GM21367 (cell line): ENCODE measurements at regions not wholly inside any gene's neighbourhood (a gene's known extent, or its start where the extent isn't known, plus 50 kb on each side); places are given as distances from the start of the nearest gene placed in this dataset.

Experiments used
- ATAC-seq: cut with Tn5 transposase; IDR thresholded peaks from one replicate; pipeline ENCODE4 v1.9.1; 2021; ENCODE audit not compliant: unreplicated experiment

- no peak for ATAC-seq
Observed at GRCh38 chr4:185921583-185922555, 109.9 kb upstream of the SORBS2 start.

DNA sequence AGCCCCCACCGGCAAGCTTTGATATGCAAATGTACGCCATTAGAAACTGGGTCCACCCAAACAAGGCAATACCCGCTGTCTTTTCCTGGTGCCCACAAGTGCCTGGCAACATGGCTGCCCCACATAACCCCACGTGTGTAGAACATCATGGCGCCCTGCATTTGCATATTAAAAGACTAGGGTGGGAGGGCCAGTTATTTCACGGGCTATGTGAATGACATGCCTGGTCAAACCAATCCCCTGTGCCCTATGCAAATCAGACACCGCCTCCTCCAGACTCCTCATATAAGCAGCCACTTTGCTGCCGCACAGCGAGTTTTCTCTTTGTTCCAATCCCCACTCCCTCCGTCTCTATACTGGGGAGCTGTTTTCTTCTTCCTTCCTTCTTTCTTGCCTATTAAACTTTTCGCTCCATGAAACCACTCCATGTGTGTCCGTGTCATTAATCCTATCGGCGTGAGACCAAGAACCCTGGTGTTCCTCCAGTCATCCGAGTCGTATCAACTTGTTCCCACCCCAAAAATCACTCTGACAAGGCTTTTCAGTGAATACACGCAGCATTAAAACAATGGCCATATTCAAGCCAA is 112.6 kb upstream of the SORBS2 start:
- no peak for ATAC-seq

DNA sequence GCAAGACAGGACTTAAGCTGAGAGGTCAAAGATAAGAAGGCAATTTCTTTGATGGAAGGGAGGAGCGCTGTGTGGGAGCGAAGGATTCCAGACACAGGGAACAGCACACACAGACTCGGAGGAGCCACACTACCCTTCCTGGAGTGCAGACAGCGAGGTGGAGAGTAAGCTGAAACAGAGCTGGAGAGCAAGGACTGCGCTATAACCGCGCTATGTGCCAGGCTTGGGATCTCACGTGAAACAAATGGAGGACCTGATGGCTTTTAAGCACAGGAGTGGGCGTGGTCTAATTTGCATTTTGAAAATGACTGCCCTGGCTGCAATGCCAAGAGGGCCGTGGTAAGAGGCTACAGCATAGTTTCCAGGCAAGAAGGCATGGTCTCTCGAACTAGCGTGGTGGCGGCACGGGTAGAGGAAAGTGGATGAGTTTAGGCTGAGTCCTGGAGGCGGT is 113.9 kb upstream of the SORBS2 start:
- ATAC-seq: no peak

GRCh38 chr4:185931375-185931774 is 119.4 kb upstream of the SORBS2 start:
- no peak for ATAC-seq

GRCh38 chr4:185931986-185932385 is 120.0 kb upstream of the SORBS2 start:
- ATAC-seq: no peak

DNA sequence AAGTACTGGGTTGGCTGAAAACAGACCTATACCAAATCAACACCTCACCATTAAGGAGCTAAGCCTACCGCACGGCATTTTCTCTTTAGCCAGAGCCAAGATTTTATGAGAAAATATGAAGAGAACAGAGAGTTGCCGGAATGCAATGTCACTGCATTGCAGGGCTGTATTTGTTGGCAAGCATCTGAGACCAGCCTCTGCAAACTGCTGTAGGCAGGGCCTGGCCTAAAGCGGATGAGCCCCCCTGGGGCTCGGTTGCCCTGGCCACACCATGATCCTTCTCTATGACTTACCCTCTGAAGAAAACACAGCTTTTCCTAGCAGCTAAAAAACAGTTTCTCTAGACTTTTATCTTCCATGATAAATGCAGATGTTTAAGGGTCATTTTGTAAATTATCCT is 120.5 kb upstream of the SORBS2 start:
- ATAC-seq: no peak

- no peak for ATAC-seq
Observed at GRCh38 chr4:185933078-185933581, 121.1 kb upstream of the SORBS2 start.

DNA sequence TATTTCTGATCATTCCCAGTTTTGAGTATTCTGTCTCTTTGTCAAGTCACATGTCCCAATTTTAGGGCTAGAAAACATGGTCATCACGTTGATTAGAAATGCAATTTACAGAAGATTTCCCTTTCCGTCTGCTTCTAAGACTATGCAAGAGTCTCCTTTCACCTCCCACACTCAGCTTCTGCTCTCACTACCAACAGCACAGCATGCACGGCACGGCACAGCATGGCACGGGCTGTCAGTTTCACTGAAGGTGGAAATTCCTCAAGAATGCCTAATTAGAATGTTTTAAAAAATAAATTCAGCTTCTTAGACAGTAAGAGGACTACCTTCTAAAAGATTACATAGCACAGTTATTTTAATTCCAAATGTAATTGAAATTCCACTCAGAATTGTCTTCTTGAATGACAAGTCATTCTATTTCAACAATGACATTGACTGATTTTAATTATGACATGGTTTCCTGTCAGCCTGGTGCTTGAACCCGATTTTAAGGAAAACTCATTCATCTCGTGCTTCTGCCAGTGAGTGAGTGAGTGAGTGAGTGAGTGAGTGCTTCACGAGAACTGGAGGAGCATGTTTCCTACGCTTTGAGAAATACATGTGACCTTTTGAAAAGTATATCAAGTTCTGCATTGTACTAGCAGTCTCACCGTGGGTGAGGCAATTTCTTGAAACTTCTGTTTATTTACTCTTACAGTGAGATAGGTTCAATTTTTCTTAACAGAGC is 124.8 kb upstream of the SORBS2 start:
- ATAC-seq: no peak

GRCh38 chr4:185938654-185939053 is 126.7 kb upstream of the SORBS2 start:
- ATAC-seq: no peak

GRCh38 chr4:185941461-185941860 is 127.5 kb upstream of the TLR3 start:
- no peak for ATAC-seq

DNA sequence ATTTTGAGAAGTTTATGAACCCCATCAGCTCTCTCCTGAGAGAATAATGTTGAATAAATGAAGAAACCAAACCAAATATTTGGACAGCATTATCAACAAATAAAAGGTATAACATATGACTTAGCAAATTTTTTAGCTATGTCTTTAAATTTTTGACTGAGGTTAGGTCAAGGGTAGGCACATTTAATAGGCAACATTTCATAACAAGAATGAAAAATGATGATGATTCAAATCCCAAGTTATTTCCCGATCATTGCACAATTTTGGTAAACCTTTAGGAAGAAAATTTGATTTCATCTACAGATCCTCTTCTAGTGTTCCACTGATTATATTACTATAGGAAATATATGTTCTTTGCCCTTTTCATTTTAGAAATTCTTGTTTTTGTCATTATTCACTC is 123.7 kb upstream of the TLR3 start:
- ATAC-seq: no peak

GRCh38 chr4:185945906-185946305 is 123.0 kb upstream of the TLR3 start:
- peak; percentile 77 for ATAC-seq

GRCh38 chr4:185950891-185951290 is 118.1 kb upstream of the TLR3 start:
- no peak for ATAC-seq

GRCh38 chr4:185955151-185955770 is 113.7 kb upstream of the TLR3 start:
- ATAC-seq: no peak

- no peak for ATAC-seq
Observed at GRCh38 chr4:185955826-185956543, 113.0 kb upstream of the TLR3 start.

DNA sequence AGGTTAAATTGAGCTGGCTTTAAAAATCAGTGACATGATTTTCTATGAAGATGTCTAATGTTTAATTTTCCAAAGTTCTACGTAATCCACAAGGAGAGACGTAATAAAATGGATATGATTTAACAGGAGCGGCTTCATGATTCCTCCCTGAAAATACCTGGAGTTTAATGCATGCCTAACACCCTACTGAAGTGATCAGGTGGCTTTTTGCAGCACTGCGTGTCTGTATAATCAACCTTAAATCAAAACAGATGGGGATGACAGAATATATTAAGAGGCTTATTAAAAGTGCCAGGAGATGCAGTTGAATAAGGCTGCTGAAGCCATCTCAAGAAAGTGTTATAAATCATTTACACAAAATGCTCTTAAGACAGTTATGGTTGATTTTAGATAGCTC is 112.4 kb upstream of the TLR3 start:
- no peak for ATAC-seq

DNA sequence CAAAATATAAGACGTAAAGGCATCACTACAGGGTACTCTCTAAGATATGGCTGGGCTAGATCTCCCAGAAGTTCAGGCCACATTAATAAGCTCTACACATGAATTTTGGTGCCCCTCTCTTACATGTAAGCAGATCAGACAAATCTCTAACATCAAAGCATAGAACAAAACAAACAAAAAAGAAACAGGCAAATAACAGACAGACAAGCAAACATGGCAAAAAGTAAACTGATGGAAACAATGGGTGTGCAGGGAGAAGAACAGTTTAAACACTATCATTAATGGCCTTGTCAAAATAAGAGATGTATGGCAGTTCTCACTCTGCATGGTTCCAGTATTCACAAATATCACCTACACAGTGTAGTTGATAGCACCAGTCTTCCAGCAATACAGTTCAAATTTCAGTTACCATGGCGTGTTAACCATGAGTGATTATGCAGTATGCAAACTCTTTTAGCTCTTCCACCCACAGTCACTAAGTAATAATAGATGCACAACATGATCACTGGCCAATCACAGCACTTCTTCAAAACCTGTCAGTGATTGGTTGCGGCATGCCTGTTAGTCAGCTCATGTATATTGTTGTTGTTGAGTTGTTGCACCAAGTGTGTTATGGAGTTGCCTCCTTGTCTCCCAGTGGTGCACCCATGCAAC is 110.7 kb upstream of the TLR3 start:
- no peak for ATAC-seq

GRCh38 chr4:185965426-185966384 is 103.3 kb upstream of the TLR3 start:
- peak; percentile 73 for ATAC-seq

DNA sequence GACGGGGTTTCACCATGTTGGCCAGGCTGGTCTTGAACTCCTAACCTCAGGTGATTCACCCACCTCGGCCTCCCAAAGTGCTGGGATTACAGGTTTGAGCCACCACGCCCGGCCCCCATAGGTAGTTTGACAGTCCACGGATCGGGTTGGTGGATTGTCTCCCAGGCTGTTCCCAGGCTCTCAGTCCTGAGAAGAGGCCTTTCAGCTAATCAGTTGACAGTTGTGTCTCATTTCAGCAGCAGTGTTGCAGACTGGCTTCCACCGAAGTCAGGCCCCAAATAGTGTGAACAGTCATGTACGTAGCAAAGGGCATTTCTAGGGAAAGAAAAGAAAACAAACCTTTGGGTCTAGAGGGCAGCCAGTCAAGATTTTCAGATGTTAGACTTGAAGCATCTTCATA is 102.4 kb upstream of the TLR3 start:
- ATAC-seq: no peak
